ENCODE measurements at regions not wholly inside any gene's neighbourhood (a gene's known extent, or its start where the extent isn't known, plus 50 kb on each side); places are given as distances from the start of the nearest gene placed in this dataset.

DNA sequence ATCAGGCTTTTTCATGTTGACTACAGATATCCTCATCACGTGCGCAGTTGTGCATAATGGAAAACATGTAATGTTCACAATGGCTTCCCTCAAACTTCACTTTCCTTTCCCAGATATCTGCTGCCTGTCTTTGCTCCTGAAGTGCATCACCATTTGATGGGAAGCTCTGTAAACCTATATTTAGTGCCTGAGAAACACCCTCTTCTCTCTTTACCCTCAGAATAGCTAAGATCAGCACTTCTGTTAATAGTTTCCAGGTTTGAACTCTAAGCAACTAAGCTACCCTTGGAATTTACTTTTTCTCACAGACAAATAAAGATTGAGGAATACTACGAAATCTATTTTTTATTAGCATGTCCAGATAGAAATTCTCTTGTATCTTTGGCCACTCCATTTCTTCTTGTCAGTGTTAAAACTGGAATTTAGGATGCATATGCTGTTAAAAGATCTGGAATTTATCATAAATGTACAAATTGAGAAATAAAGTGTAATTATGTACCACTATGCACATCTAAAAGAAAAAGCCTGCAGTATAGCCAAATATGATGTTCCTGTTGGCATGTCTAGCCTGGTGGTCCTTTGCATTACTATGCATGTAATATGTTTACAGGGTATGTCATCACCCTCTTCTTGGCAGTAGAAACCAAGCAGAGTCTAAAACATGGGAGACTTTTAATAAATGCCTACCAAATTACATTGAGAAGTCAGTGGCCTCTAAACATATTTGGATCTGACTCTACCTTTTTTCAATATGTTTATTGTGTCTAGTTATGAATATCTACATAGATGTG, 278.7 kb downstream of the FIGN start:
- DNase-seq (ENCODE audit: low spot score), result no peak

DNA sequence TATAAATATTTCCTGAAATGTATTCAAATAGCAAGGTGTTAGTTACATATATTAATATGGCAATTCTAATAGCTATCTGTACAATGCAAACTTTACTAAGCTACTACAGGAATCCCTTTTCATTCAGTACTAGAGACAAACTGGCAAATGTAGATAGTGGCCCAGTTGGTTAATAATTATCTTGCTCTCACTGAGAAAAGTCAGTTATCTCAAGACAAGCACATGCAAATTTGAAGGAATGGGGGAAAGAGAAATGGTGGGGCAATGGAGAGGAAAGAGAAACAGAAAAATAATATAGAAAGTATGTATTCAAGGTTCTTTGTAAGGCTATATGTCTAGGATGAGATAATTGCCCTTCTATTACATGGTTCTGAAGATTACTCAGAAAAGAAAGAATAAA, 280.0 kb downstream of the FIGN start:
- no peak for DNase-seq (ENCODE audit: low spot score)

DNA sequence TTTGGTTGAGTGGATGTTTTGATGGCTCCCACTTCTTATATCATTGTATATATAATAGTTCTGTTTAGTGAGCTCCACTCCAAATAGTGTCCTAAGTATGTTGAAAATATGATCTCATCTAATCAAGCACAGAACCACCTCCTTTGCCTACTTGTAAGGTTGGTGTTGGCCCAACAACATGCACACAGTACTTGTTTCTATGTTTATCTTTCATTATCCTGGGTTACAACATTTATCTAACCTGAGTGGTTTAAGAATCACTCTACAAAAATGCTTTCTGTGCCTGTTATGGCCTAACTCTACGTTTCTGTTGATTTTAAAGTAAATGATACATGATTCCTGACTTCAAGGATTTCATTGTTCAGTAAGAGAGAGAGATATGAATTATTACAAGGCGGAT, 281.9 kb downstream of the FIGN start:
- DNase-seq (ENCODE audit: low spot score), result no peak

DNA sequence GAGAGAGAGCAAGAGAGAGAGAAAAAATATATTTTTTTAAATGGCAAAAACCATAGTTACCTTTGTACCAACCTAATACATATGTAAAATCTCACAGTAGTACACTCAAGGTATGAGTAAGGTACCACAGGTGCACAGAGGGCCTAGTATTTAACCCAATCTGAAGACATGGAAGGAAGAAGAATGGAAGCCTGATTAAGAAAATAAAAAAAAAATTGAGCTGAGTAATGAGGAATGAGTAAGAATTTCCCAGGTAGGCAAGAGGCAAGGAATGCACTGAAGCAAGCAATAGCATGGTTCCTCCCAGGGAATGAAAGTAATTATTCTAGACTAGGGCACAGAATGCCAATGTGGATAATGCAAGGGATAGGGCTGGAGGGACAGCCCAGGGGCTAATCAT, 294.2 kb downstream of the FIGN start:
- DNase-seq (ENCODE audit: low spot score), result no peak

DNA sequence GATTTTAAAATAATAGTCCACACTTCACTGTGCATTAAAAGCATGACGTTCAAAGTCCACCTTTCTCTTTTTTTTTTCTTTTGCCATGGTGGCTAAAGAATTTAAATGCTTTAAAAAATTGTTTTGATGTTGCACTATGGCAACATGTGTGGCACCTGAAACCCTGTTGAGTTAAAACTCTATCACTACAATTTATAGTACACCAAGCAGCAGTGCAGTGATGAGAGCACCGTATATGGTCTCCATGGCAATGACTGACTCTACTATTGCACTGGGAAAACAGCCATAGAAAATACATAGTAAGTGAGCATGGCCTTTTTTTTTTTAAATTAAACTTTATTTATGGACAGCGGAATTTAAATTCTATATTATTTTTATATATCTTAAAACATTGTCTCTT, 298.8 kb downstream of the FIGN start:
- no peak for DNase-seq (ENCODE audit: low spot score)

DNA sequence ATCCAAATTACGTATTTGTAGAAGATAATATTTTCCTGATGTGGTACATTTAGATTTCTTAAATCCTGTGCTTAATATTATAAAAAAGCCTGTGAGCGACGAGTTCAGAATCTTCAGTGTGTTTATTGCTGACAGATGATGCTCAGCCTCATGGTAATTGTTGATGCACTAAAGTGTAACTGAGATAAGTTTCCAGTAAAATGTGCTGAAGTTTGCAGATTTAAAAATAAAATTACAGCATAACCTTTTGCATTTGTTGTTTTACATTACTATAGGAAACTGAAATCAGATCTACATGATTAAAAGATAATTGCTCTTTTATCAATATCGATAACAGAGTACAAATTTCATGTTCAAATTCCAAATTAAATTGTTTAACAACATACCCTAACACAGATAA, 307.6 kb downstream of the FIGN start:
- DNase-seq (ENCODE audit: low spot score), result no peak

DNA sequence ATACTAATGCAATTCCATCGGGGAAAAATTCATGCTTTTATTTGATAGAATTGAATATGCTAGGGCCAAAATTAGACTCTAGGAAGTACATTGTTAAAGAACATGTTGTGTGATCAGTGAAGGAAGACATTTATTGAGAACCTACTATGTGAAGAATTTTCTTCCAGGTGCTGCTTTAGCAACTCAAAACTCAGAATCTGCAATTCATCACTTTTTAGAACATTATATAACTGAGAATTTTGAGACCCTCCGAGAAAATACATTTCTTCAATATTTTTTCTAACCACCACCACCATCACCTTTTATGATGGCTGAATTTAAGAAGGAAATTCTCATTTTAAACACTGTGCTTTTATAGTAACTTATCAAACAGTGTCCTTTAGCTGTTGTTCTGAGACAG, 315.2 kb downstream of the FIGN start:
- no peak for DNase-seq (ENCODE audit: low spot score)

DNA sequence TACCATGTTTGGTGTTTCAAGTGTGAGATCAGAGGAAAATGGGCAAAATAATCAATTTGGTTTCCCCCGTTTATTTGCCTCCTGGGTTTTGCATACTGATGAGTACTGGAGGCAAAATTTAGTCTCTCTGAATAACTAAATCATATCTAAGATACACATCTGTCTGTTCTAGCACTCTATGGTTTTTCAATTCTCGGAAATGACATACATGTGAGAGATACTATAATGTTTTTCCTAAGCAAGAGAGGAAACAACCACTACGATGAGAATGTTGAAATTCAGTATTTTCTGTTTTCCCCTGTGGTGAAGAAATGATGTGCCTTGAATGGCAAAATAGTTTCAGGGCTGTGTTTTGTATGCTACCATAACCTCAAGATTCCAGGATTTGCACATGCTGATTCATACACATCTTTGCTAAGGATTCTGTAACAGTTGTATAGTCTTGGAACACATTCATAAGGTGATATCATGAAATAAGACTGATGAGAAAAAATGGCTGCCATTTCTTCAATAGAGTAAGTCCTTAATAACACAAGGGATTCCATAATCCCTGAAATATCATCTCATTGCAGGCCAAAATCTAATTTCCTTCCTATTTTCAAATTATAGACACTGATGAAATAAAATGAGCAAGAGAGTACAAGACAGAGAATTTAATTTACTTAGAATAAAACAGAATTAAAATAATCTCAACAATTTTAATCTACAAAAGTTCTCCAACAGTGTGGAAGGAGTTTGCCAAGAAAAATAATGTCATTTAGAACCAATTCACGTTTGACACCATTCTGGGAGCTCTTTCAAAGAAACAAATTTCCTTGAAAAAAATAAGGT, 316.6 kb downstream of the FIGN start:
- DNase-seq (ENCODE audit: low spot score), result no peak

DNA sequence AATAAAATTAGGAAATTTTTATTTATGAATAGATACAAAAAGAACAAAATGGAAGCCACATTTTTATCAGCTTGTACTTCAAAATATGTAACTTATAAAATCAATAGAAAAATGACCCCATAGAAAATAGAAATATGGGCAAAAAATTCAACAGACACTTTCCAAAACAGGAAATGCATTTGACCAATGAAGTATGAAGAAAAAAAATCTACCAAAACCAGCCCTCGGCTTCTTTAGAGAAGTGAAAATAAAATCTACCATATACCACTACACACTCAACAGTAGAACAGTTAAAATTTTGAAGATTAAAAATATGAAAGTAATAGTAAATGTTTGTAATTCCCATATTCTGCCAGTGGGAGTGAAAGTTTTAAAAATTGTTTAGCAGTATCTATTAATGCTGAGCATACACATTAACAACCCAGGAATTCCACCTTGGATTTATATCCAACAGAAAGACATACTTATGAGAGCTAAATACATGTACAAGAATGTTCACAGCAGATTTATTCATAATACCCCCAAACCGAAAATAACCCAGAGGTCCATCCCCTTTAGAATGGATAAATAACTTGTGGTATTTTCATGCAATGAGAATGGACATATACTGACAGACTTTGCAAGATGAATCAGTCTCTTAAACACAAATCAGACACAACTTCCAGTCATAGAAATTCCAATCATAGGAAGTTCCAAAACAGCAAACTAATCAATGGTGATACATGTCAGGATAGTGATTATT, 318.0 kb downstream of the FIGN start:
- no peak for DNase-seq (ENCODE audit: low spot score)

DNA sequence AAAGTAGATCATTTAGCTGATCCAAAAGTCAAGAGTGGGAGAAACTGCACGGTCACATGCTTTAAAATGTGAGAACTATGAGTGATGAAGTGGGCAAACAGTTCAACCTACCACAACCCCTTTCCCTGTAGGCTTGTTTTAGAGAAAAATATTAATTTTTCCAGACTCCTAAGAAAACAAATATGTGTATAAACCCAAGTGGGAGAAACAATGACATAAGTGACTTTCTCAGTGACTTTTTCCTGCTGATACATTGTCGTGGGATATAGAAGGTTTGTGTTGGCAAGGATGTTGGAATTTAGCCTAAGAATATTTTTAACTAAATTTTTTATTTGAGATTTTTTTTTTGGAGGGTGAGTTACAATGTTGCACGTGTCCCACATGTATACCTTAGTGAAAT, 321.7 kb downstream of the FIGN start:
- DNase-seq (ENCODE audit: low spot score), result no peak

DNA sequence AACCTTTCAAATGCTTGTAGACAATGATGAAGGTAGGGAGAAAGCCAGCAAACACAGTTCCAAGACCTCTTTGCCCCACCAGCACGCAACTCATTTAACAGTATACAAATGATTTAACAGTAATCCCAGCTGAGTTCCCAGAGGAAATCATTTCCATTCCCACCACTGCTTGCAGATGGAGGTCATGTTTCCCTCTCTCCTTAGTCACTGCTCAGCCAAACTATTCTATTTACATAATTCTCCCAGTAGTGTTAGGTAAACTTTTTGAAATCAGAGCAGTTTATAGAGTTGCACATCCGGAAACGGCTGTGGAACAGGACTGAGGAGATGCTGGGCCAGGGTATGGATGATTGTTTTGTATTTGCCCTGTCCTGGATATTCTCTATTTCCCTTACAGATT, 328.5 kb downstream of the FIGN start:
- DNase-seq (ENCODE audit: low spot score), result no peak

DNA sequence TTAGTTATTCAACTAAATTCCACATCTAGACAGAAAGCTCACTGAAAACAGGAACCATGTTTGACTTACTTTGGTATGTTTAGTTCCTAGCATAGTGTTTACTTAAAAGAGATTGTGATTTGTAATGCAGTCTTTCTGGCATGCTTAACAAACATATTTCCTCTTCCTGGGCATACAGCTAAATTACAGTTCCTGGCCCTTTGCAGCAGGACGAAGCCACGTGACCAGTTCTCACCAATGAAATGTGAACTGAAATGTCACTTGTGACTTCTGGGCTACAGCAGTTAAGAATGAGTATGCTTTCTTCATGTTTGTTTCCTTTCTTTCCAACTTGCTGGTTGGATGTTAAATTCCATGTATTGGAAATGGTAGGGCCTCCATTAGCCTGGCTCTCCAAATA, 330.5 kb downstream of the FIGN start:
- DNase-seq (ENCODE audit: low spot score), result no peak

DNA sequence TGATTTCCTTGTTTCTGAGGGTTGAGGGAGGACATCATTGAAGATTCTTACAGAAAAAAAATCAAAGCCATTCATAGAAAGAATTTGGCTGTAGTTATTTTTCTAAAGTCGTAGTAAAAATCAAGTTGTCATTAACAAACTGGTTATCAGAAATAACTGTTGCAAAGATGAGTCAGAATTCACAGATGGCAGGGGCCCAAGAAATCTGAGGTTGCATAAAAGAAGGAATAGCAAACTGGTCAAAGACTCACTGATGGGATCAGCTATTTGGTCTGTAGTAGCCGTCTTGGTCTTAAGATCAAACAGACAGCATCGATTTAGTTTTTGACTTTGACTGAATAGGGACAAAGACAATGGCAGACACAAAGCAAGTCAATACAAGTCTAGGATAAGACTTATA, 334.3 kb downstream of the FIGN start:
- DNase-seq (ENCODE audit: low spot score), result no peak

DNA sequence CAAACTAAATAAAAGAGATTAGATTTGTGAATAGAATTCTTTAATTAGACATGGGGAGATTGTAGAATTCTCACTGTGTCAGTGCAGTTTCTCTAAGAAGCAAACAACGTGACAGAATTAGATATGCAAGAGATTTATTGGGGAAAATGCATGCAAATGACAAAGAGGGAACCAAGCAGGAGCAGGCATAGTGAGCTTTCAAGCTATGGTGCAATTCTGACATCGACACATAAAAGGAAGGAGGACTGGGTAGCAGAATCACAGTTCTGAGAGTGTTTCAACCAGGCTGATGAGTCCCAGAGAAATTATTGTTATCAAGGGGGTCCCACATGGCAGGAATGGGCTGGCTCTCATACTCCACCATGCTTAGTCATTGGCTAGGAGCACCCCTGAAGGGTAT, 338.4 kb downstream of the FIGN start:
- DNase-seq (ENCODE audit: low spot score), result no peak

DNA sequence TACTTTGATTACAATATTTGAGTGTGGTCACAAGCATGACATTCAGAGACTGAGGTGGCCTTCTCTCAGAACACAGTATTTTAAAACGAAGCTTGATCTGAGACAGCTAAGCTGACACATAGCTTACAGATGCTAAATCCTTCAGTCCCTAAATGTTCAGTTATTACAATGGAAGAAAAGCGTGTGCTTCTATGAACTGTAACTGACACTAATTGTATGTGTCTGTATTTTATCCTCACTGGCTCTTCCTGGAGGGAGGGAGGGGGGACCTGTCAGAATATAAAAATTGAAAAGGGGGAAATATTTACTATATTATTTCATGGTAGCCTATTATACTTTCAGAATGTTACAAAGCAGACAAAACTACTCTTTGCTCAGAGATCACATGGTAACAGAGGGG, 340.2 kb downstream of the FIGN start:
- DNase-seq (ENCODE audit: low spot score), result no peak

DNA sequence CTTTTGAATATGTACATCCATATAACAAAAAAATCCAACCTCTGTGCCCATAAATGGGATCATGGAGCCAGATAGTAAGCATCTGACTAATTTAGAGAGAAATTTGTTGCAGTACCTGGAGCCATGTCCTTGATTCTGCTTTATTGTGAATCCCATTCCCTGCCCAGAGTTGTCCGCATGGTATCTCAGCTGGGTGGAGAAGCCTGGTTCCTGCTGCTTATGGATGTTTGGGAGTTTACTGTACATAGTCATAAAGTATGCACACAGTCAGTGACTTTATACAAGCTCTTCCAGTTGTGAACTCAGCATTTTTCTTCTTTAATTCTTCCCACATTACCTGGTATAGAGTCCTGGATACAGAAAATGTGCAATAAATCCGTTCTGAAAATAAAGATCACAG, 346.0 kb downstream of the FIGN start:
- DNase-seq (ENCODE audit: low spot score), result no peak

DNA sequence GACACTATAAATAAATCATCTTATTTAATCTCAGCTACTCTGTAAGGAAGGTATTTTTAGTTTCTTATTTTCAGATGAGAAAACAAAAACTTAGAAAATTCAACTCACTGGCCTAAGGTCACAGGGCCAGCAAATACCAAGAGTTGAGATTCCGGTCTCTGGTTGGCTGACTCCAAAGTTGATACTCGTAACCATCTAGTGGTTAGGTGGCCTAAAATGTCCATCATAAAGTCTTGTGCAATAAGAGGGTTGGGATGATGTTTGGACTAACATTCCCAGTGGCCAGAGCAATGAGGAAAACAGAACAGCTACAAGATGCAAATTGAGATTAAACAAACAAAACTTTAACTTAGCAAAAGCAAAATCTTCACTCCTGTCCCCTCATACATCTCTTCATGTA, 360.3 kb downstream of the FIGN start:
- no peak for DNase-seq (ENCODE audit: low spot score)

DNA sequence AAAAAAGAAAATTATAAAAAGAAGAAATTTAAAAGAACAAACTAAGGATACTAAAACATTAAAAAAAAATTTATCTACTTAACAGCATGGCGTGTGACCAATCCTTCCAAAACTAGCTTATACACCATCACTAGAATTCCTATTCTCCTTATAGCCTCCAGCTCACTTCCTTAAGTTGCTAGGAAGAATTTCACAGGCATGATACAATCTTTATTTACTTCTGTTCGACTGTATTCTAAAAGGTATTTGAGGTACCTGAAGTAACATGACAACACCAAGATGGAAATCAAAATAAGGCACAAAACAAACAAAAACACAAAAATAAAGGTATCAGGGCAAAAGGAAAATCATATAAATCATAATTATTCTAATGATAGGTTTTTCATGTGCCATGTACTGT, 360.7 kb downstream of the FIGN start:
- DNase-seq (ENCODE audit: low spot score), result no peak

DNA sequence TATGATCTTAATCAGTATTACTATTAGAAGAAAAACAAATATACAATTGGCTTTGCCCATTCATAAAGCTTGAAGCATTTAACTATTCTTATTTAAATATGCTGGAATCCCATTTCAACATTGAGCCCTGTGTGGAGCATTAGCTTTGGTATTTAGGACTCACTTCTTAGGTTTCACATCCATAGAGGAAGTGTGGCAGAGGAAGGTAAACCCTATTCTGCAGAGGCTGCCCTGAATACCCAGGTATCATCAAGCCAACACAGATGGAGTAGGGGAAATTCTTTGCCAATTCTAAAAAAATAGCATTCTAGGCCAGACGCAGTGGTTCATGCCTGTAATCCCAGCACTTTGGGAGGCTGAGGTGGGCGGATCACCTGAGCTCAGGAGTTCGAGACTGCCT, 361.5 kb downstream of the FIGN start:
- DNase-seq (ENCODE audit: low spot score), result no peak

DNA sequence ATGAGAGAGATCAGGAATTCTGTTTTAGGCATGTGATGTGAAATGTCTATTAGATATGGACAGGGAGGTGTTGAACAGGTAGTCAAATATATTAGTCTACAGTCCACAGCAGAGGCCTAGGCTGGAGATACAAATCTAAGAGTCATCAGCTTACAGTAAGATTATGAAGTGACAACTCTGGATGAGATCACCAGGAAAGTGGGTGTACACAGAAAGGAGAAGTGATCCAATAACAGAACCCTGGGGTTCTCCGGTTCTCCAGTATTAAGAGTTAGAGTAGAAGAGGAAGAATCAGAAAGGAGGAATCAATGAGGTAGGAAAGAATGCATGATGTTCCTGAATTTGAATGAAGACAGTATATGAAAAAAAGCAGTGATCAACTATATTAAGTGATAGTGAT, 362.3 kb downstream of the FIGN start:
- no peak for DNase-seq (ENCODE audit: low spot score)

DNA sequence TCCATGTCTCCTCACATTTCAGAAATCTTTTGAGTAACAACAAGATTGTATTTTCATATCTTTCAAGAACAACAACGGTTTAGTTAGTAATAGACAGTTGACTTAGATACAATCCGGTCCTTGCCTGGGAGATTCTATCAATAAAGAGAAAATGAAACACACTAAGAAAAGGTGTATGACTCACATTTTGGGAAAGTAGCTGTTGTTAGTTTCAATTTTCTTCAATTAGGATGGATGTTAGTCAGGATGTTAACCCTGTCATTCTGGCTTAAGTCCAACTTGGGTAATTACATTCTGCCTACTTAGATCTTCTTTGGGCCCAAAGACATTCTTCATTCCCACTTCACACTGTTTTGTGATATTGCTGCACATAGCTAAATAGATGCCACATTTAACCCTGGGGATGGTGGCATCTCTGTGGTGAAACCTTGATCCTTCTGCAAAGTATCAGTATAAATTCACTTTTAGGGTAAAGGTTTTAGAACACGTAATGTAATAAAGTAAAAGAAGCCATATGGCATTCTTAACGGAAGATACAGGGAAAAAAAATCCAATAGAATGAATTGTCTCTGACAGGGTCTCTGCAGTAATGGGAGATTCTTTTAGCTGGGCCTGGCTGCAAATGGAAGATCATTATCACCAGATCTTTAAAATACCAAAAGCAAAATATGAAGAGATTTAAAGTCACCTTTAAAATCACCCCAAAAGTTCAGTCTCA, 365.5 kb downstream of the FIGN start:
- no peak for DNase-seq (ENCODE audit: low spot score)

DNA sequence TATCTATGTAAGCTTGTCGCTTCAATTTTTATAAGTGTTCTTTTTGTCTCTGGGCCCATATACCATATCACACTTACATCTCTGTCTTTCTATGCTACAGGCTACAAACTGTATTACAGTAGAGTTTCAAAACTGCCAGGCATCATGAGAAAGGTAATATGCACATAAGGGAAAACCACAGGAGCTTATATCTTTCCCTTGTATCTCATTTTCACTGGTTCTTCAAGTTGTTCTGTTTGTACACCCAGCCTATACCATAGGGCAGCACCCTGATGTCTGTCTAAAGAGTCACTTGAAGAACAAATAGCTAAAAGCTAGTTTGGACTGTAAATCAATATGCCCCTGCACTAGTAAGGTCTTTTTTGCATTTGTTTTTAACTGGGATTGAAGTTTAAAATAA, 366.7 kb downstream of the FIGN start:
- no peak for DNase-seq (ENCODE audit: low spot score)
